Osteocyte (in vitro differentiated cells): ENCODE measurements at regions not wholly inside any gene's neighbourhood (a gene's known extent, or its start where the extent isn't known, plus 50 kb on each side); places are given as distances from the start of the nearest gene placed in this dataset.

Source experiments
- DNase-seq: peaks from one replicate; pipeline ENCODE4 v3.0.0; 2021; ENCODE audit warnings: mixed read lengths; ENCODE audit not compliant: unreplicated experiment; ENCODE audit errors: extremely low spot score
- H3K27ac Mint-ChIP-seq: one replicate; pipeline ENCODE4 v1.8.0; 2021; ENCODE audit warnings: mild to moderate bottlenecking, mixed read lengths; ENCODE audit not compliant: unreplicated experiment
- H3K27me3 Mint-ChIP-seq: one replicate; pipeline ENCODE4 v1.8.0; 2021; ENCODE audit warnings: mixed read lengths; ENCODE audit not compliant: unreplicated experiment
- H3K36me3 Mint-ChIP-seq: one replicate; pipeline ENCODE4 v1.8.0; 2021; ENCODE audit warnings: mixed read lengths; ENCODE audit not compliant: unreplicated experiment
- H3K4me1 Mint-ChIP-seq: one replicate; pipeline ENCODE4 v1.8.0; 2021; ENCODE audit warnings: mixed read lengths; ENCODE audit not compliant: unreplicated experiment
- H3K4me3 Mint-ChIP-seq: one replicate; pipeline ENCODE4 v1.8.0; 2021; ENCODE audit warnings: mild to moderate bottlenecking, moderate library complexity, mixed read lengths; ENCODE audit not compliant: unreplicated experiment
- H3K9me3 Mint-ChIP-seq: one replicate; pipeline ENCODE4 v1.8.0; 2021; ENCODE audit warnings: mixed read lengths; ENCODE audit not compliant: unreplicated experiment
- TF ChIP-seq, protein P1 (sequence below): fragments of 200-600 bp; sonication (generic); IDR thresholded peaks from 2 replicates; pipeline ENCODE4 v1.5.0; 2021; ENCODE audit warnings: antibody characterized with exemption, mild to moderate bottlenecking, moderate library complexity

- Mint-ChIP-seq H3K4me1 (no peaks in the 10 kb centered on the region), H3K27me3 (peaks cover 7% of the 10 kb centered on the region)
Measured at GRCh38 chr10:65470986-65471385, 1454.8 kb upstream of the LRRTM3 start.

DNA sequence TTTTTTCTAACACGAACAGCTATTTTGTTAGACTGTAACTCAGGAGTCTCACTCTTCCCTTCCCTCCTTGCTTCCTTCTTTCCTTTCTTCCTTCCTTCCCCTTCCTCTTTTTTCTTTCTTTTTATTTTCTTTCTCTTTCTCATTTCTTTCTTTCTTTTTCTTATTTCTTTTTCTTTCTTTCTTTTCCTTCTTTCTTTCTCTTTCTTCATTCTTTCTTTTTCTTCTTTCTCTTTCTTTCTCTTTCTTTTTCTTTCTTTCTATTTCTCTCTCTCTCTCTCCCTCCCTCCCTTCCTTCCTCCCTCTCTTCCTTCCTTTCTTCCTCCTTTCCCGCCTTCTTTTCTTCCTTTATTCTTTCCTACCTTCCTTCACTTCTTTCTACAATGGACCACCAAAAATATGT, 1443.0 kb upstream of the LRRTM3 start:
- Mint-ChIP-seq H3K4me1 (no peaks in the 10 kb centered on the region), H3K4me3 (no peak overlapping the region), H3K27me3 (peaks cover 10% of the 10 kb centered on the region), H3K36me3 (no peaks in the 10 kb centered on the region), H3K9me3 (peaks cover 1% of the 10 kb centered on the region), H3K27ac (no peak overlapping the region)
- TF ChIP-seq, protein P1, sequence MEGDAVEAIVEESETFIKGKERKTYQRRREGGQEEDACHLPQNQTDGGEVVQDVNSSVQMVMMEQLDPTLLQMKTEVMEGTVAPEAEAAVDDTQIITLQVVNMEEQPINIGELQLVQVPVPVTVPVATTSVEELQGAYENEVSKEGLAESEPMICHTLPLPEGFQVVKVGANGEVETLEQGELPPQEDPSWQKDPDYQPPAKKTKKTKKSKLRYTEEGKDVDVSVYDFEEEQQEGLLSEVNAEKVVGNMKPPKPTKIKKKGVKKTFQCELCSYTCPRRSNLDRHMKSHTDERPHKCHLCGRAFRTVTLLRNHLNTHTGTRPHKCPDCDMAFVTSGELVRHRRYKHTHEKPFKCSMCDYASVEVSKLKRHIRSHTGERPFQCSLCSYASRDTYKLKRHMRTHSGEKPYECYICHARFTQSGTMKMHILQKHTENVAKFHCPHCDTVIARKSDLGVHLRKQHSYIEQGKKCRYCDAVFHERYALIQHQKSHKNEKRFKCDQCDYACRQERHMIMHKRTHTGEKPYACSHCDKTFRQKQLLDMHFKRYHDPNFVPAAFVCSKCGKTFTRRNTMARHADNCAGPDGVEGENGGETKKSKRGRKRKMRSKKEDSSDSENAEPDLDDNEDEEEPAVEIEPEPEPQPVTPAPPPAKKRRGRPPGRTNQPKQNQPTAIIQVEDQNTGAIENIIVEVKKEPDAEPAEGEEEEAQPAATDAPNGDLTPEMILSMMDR = no peak
- DNase-seq = no peak

More at GRCh38 chr10:65470986-65471385, 1454.8 kb upstream of the LRRTM3 start:
- TF ChIP-seq, protein P1 = no peak
- Mint-ChIP-seq H3K4me3 (no peak overlapping the region), H3K36me3 (no peaks in the 10 kb centered on the region), H3K9me3 (no peaks in the 10 kb centered on the region), H3K27ac (no peak overlapping the region)
- DNase-seq = no peak

DNA sequence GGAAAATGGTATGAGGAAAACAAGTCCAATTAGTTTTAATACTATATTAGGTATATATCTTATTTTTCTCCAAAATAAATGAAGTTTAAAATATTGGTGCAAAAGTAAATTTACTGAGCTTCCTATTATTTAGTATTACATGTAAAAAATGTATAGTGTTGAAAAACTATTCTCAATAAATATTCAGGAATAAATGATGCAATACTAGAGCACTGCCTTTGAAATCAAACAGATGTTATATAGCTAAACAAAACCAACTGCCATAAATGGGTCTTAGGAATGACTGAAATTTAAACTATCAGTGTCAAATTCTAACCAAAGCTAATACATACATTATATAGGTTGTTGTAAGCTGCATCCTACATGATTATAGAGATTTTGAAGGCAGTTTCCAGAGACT, 1434.0 kb upstream of the LRRTM3 start:
- peaks cover 2% of the 10 kb centered on the region for H3K27me3 Mint-ChIP-seq
- no peak overlapping the region for H3K4me3 Mint-ChIP-seq
- no peak overlapping the region for H3K27ac Mint-ChIP-seq
- no peak for DNase-seq
- TF ChIP-seq, protein P1 = no peak
- H3K4me1 Mint-ChIP-seq = no peaks in the 10 kb centered on the region
- H3K36me3 Mint-ChIP-seq = no peaks in the 10 kb centered on the region
- peaks cover 14% of the 10 kb centered on the region for H3K9me3 Mint-ChIP-seq

DNA sequence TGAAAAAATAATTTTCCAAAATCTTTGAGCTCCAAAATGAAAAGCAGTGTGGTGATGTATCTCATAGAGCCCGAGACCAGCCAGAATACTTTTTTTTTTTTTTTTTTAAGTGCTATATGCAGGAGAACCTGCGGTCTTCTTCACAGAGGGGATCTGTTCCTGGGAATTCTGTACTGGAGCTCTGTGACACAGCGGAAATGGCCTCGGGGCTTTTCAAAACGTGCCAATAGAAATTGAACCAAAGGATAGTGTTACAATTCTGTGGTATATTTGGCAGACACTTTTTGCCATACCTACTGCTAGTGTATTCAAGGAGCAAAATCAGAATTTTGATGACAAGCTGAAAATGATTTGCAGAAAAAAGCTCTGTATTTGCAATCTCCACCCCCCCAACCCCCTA, 1429.3 kb upstream of the LRRTM3 start:
- Mint-ChIP-seq H3K36me3 (no peaks in the 10 kb centered on the region), H3K27me3 (peaks cover 2% of the 10 kb centered on the region), H3K9me3 (no peaks in the 10 kb centered on the region), H3K4me3 (no peak overlapping the region), H3K27ac (no peak overlapping the region), H3K4me1 (no peaks in the 10 kb centered on the region)
- TF ChIP-seq, protein P1 = no peak
- DNase-seq = no peak

DNA sequence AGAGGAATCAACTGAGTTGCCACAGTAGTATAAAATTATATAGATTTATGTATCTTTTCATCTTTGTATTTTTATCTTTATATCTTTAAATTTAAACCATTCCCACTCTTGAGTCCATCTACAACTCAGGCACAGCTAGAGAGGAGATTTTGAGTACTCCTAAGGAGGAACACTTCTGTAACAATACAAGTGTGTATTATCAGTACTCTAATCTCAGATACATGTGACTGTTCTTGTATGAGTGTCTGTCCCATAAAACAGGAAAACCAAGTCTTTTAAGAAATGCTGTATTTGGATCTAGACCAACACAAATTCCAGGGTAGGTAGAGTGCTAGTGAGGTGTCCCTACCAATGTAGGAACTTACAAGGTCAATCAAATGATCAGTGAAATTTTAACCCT, 1428.0 kb upstream of the LRRTM3 start:
- Mint-ChIP-seq H3K27ac (no peak overlapping the region), H3K4me3 (no peak overlapping the region), H3K4me1 (no peaks in the 10 kb centered on the region), H3K36me3 (no peaks in the 10 kb centered on the region), H3K9me3 (no peaks in the 10 kb centered on the region), H3K27me3 (no peaks in the 10 kb centered on the region)
- TF ChIP-seq, protein P1 = no peak
- no peak for DNase-seq
